ENCODE measurements at regions not wholly inside any gene's neighbourhood (a gene's known extent, or its start where the extent isn't known, plus 50 kb on each side); places are given as distances from the start of the nearest gene placed in this dataset.

DNA sequence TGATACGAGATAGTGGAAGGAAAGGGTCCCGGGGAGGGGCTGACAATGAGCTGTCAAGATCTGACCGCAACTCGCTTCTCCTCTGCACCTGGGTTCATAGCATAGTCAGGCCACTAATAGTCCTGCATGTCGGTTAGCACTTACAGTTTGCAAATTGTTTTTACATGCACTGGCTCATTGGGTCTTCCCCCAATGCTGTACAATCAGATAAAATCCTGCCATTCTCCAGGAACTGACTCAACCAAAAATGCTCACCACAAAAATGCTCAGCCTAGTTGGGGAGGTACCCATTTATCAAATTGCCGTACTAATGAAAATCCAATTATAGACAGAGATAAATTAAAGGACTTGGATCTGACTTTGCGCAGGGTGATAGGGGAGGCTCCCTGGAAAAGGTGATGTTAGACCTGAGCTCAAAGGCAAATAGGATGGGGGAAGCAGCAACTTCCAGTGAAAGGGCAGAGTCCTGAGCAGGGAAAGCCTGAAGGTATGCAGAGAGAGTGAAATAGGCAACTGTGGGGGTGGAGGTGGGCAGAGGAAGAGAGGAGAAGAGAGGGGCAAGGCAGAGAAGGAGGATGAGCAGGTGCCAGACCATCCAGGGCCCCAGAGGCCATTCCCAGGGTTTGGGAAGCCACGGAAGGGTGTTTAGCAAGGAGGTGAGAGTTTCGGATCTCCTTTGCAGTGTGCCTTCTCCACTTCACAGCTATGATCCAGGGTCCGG, 326.1 kb upstream of the TSHZ3 start (continued):
- TF ChIP-seq, protein P1, sequence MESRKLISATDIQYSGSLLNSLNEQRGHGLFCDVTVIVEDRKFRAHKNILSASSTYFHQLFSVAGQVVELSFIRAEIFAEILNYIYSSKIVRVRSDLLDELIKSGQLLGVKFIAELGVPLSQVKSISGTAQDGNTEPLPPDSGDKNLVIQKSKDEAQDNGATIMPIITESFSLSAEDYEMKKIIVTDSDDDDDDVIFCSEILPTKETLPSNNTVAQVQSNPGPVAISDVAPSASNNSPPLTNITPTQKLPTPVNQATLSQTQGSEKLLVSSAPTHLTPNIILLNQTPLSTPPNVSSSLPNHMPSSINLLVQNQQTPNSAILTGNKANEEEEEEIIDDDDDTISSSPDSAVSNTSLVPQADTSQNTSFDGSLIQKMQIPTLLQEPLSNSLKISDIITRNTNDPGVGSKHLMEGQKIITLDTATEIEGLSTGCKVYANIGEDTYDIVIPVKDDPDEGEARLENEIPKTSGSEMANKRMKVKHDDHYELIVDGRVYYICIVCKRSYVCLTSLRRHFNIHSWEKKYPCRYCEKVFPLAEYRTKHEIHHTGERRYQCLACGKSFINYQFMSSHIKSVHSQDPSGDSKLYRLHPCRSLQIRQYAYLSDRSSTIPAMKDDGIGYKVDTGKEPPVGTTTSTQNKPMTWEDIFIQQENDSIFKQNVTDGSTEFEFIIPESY (IDR thresholded peaks at IDR 0.05; ENCODE audit: borderline replicate concordance, low read depth), result no peak
- TF ChIP-seq, protein P2, sequence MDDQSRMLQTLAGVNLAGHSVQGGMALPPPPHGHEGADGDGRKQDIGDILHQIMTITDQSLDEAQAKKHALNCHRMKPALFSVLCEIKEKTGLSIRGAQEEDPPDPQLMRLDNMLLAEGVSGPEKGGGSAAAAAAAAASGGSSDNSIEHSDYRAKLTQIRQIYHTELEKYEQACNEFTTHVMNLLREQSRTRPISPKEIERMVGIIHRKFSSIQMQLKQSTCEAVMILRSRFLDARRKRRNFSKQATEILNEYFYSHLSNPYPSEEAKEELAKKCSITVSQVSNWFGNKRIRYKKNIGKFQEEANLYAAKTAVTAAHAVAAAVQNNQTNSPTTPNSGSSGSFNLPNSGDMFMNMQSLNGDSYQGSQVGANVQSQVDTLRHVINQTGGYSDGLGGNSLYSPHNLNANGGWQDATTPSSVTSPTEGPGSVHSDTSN (IDR thresholded peaks at IDR 0.05), result no peak
- TF ChIP-seq RAD21 (IDR thresholded peaks at IDR 0.05; ENCODE audit: low read length) (no peak), RXRA (IDR thresholded peaks at IDR 0.05; ENCODE audit: borderline replicate concordance, low read depth) (no peak)

DNA sequence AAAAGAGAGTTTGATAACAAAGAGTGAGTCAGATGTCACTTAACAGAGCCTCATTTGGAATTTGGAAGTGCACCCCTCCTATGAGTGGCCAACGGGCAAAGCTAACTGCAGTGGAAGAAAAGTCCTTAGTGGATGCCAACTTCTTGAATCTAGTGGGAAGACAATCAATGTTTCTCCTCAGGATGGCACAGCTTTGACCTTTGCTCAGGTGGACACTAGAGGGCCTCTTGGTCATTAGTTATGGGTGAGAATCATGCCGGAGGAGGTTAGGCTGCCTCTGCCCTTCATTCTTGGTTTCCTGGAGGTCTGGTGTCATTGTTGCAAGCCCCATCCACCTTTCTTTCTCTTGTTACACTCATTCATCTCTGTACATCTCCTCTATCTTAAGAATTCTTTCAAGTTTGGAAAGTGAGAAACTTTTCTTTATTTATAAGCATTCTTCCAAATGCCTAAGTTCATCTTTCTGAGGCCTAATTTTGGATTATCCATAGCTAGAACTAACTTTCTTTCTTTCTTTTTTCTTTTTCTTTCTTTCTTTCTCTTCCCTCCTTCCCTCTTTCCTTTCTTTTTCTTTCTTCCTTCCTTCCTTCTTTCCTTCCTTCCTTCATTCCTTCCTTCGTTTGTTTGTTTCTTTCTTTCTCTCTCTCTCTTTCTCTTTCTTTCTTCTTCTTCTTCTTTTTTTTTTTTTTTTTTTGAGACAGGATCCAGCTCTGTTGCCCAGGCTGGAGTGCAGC, 327.2 kb upstream of the TSHZ3 start:
- no peaks in the 10 kb centered on the region for H3K4me1 ChIP-seq (ENCODE audit: control insufficient read depth in 1 of 2, insufficient read depth in 2 of 2, low read depth in 1 of 2, low read length in 1 of 2)
- no peak for TF ChIP-seq ELF1 (IDR thresholded peaks at IDR 0.05)
- no peak for TF ChIP-seq EZH2phosphoT487 (IDR thresholded peaks at IDR 0.05; ENCODE audit: borderline replicate concordance, low read depth)
- no peak for TF ChIP-seq GATA2 (CRISPR knock-in tag; IDR thresholded peaks at IDR 0.05)
- TF ChIP-seq RAD21 (IDR thresholded peaks at IDR 0.05; ENCODE audit: low read length), result peak; percentile 60
- no peak for TF ChIP-seq TCF12 (IDR thresholded peaks at IDR 0.05)
- peak; percentile 32; the same call in 1 of the 2 replicates for TF ChIP-seq SMC3 (IDR thresholded peaks at IDR 0.05; ENCODE audit: low read depth, low read length)
- H4K20me1 ChIP-seq (ENCODE audit: insufficient read depth), result no peaks in the 10 kb centered on the region
- no peak overlapping the region; a peak in 1 of 4 replicates for H3K4me3 ChIP-seq (ENCODE audit: low read depth in 2 of 2, low read length in 1 of 2)
- ChIA-PET POLR2A (no interaction called here), CTCF (interaction anchor here (0.6 to 1.5 kb wide), 9 partner anchors 9 to 993 kb away, joined by 3 to 7 read pairs (median 3); no protein-coding TSS in a partner anchor)
- H3K27me3 ChIP-seq (ENCODE audit: insufficient read depth), result no peaks in the 10 kb centered on the region
- no peaks in the 10 kb centered on the region for H3F3A ChIP-seq (replicated peaks; ENCODE audit: insufficient read depth)
- WGBS (ENCODE audit: low lambda C conversion rate), result 21% methylated on average over 3 of the region's 3 CpGs
- no peaks in the 10 kb centered on the region for H3K79me2 ChIP-seq (ENCODE audit: insufficient read depth)
- no peak overlapping the region for H3K4me2 ChIP-seq
- no peaks in the 10 kb centered on the region for H3K9me2 ChIP-seq
- no peaks in the 10 kb centered on the region for H3K36me3 ChIP-seq (replicated peaks in 1 of 2; ENCODE audit: control insufficient read depth in 1 of 2, insufficient read depth in 2 of 2, low read length in 1 of 2)
- no peak overlapping the region for H3K27ac ChIP-seq (ENCODE audit: low read depth in 2 of 2, low read length in 1 of 2)
- H3K9me3 ChIP-seq, result no peaks in the 10 kb centered on the region
- H3K9ac ChIP-seq, result no peak overlapping the region
- peak; percentile 48 for DNase-seq
- H2AFZ ChIP-seq (ENCODE audit: low read depth), result no peak overlapping the region

DNA sequence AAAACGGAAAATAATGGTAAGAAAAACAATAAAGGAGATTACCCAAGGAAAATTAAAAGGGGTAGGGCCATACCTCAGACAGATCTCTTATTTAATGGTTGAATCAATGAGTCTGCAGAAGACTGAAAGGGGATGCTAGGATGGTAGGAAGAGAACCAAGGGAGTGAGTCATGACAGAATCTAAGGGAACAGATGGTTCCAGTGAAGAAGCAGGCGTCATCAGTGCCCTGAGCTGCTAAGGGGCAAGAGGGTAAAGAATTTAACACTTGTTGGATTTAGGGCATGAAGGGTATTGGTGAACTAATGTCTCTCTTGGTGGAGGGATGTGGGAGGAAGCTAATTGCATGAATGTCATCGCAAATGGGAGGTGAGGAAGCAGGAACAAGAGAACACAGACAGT, 329.2 kb upstream of the TSHZ3 start:
- no peak overlapping the region for H3K4me3 ChIP-seq (ENCODE audit: low read depth in 2 of 2, low read length in 1 of 2)
- no peak overlapping the region for H2AFZ ChIP-seq (ENCODE audit: low read depth)
- no peaks in the 10 kb centered on the region for H3K4me1 ChIP-seq (ENCODE audit: control insufficient read depth in 1 of 2, insufficient read depth in 2 of 2, low read depth in 1 of 2, low read length in 1 of 2)
- no peaks in the 10 kb centered on the region for H4K20me1 ChIP-seq (ENCODE audit: insufficient read depth)
- no peaks in the 10 kb centered on the region for H3K36me3 ChIP-seq (replicated peaks in 1 of 2; ENCODE audit: control insufficient read depth in 1 of 2, insufficient read depth in 2 of 2, low read length in 1 of 2)
- H3K27ac ChIP-seq (ENCODE audit: low read depth in 2 of 2, low read length in 1 of 2), result no peak overlapping the region
- no peaks in the 10 kb centered on the region for H3K79me2 ChIP-seq (ENCODE audit: insufficient read depth)
- 4% methylated on average over 3 of the region's 3 CpGs for WGBS (ENCODE audit: low lambda C conversion rate)
- no peaks in the 10 kb centered on the region for H3K27me3 ChIP-seq (ENCODE audit: insufficient read depth)
- TF ChIP-seq RXRA (IDR thresholded peaks at IDR 0.05; ENCODE audit: borderline replicate concordance, low read depth) (no peak), TEAD4 (IDR thresholded peaks at IDR 0.05; ENCODE audit: borderline replicate concordance, insufficient read depth) (no peak)
- TF ChIP-seq, protein P2 (IDR thresholded peaks at IDR 0.05), result no peak
- TF ChIP-seq, protein P3, sequence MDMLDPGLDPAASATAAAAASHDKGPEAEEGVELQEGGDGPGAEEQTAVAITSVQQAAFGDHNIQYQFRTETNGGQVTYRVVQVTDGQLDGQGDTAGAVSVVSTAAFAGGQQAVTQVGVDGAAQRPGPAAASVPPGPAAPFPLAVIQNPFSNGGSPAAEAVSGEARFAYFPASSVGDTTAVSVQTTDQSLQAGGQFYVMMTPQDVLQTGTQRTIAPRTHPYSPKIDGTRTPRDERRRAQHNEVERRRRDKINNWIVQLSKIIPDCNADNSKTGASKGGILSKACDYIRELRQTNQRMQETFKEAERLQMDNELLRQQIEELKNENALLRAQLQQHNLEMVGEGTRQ (IDR thresholded peaks at IDR 0.05; ENCODE audit: borderline replicate concordance, low read depth, low read length), result no peak
- TF ChIP-seq, protein P4, sequence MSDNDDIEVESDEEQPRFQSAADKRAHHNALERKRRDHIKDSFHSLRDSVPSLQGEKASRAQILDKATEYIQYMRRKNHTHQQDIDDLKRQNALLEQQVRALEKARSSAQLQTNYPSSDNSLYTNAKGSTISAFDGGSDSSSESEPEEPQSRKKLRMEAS (IDR thresholded peaks at IDR 0.05; ENCODE audit: low read depth), result no peak
- H3F3A ChIP-seq (replicated peaks; ENCODE audit: insufficient read depth), result no peaks in the 10 kb centered on the region
- ChIA-PET CTCF (interaction anchor here (3.4 kb wide), 1 partner anchor 546 kb away, joined by 14 read pairs; no protein-coding TSS in a partner anchor), POLR2A (no interaction called here)
- H3K9me2 ChIP-seq, result no peaks in the 10 kb centered on the region
- no peak overlapping the region for H3K4me2 ChIP-seq
- DNase-seq, result no peak
- H3K9ac ChIP-seq, result no peak overlapping the region
- no peaks in the 10 kb centered on the region for H3K9me3 ChIP-seq

Measured in SK-N-SH (cell line).